CD14-positive monocyte (primary cell): ENCODE measurements at regions not wholly inside any gene's neighbourhood (a gene's known extent, or its start where the extent isn't known, plus 50 kb on each side); places are given as distances from the start of the nearest gene placed in this dataset.

ENCODE experiments used
- DNase-seq, 3 donors: peaks; one replicate each; pipeline ENCODE4 v3.0.0-alpha.2; 2011 to 2022
- H2AFZ ChIP-seq: 2 replicates; pipeline ENCODE4 v1.6.0; 2012; ENCODE audit warnings: mild to moderate bottlenecking, low read depth, low read length, inconsistent platforms; ENCODE audit not compliant: insufficient read depth, poor library complexity, severe bottlenecking
- H3K27ac ChIP-seq, 2 donors: 1 replicate in 1 of 2; 2 replicates in 1 of 2; pipeline ENCODE4 v1.5.1; 2012 to 2013; ENCODE audit warnings: low read length in 2 of 2, control low read depth in 1 of 2, inconsistent platforms in 1 of 2, low read depth in 1 of 2, mild to moderate bottlenecking in 1 of 2
- H3K27me3 ChIP-seq, 2 donors: one replicate each; pipeline versions ENCODE4 v1.6.0 to v1.6.1; 2011 to 2013; ENCODE audit warnings: low read length in 2 of 2; ENCODE audit not compliant: control insufficient read depth in 2 of 2, insufficient read depth in 2 of 2
- H3K36me3 ChIP-seq, 2 donors: replicated peaks in 1 of 2; 1 replicate in 1 of 2; 2 replicates in 1 of 2; pipeline versions ENCODE4 v1.5.1 to v1.6.1; 2012 to 2013; ENCODE audit warnings: low read length in 2 of 2, control low read depth in 1 of 2, inconsistent platforms in 1 of 2, mild to moderate bottlenecking in 1 of 2; ENCODE audit not compliant: insufficient read depth in 2 of 2, control insufficient read depth in 1 of 2
- H3K4me1 ChIP-seq, 2 donors: 1 replicate in 1 of 2; 2 replicates in 1 of 2; pipeline versions ENCODE4 v1.5.1 to v1.6.1; 2012 to 2013; ENCODE audit warnings: low read length in 2 of 2, control low read depth in 1 of 2, inconsistent platforms in 1 of 2, mild to moderate bottlenecking in 1 of 2, moderate library complexity in 1 of 2; ENCODE audit not compliant: insufficient read depth in 2 of 2, control insufficient read depth in 1 of 2
- H3K4me2 ChIP-seq: replicated peaks from 2 replicates; pipeline ENCODE3; 2012; ENCODE audit warnings: low read length, moderate library complexity, mild to moderate bottlenecking; ENCODE audit not compliant: poor library complexity, severe bottlenecking; ENCODE audit errors: extremely low read depth
- H3K4me3 ChIP-seq, 3 experiments: fragments of 200-600 bp in 1 of 3; sonication (generic) in 1 of 3; replicated peaks in 1 of 3; 1 replicate in 2 of 3; 2 replicates in 1 of 3; pipeline ENCODE4 v1.5.1; 2011 to 2013; ENCODE audit warnings: low read length in 3 of 3, mild to moderate bottlenecking in 3 of 3, control low read depth in 2 of 3, low read depth in 2 of 3, inconsistent platforms in 1 of 3, moderate library complexity in 1 of 3
- H3K79me2 ChIP-seq: 2 replicates; pipeline ENCODE4 v1.6.0; 2012; ENCODE audit warnings: mild to moderate bottlenecking, control low read depth, inconsistent platforms, low read length, moderate library complexity; ENCODE audit not compliant: insufficient read depth
- H3K9ac ChIP-seq: 2 replicates; pipeline ENCODE4 v1.6.0; 2017; ENCODE audit warnings: low read length, mild to moderate bottlenecking; ENCODE audit not compliant: insufficient read depth, poor library complexity, severe bottlenecking
- H3K9me3 ChIP-seq, 2 donors: replicated peaks in 1 of 2; 1 replicate in 1 of 2; 2 replicates in 1 of 2; pipeline versions ENCODE4 v1.5.1 to v1.6.1; 2012 to 2013; ENCODE audit warnings: low read length in 2 of 2, control low read depth in 1 of 2; ENCODE audit not compliant: control insufficient read depth in 1 of 2, insufficient read depth in 1 of 2
- H4K20me1 ChIP-seq: 2 replicates; pipeline ENCODE4 v1.6.0; 2012; ENCODE audit warnings: mild to moderate bottlenecking, low read length, control low read depth, moderate library complexity; ENCODE audit not compliant: insufficient read depth
- H3K27ac Mint-ChIP-seq, 7 donors: one replicate each; pipeline ENCODE4 v1.8.0; 2020; ENCODE audit warnings: mild to moderate bottlenecking in 7 of 7, mixed read lengths in 7 of 7, moderate library complexity in 6 of 7, inconsistent platforms in 2 of 7
- H3K27me3 Mint-ChIP-seq, 3 donors: one replicate each; pipeline ENCODE4 v1.8.0; 2021 to 2022; ENCODE audit warnings: low read depth in 3 of 3, mild to moderate bottlenecking in 3 of 3, mixed read lengths in 3 of 3, moderate library complexity in 3 of 3, inconsistent platforms in 1 of 3
- H3K36me3 Mint-ChIP-seq, 2 donors: one replicate each; pipeline ENCODE4 v1.8.0; 2020; ENCODE audit warnings: mixed read lengths in 2 of 2, inconsistent platforms in 1 of 2, mild to moderate bottlenecking in 1 of 2
- H3K4me1 Mint-ChIP-seq: one replicate; pipeline ENCODE4 v1.8.0; 2020; ENCODE audit warnings: mild to moderate bottlenecking, mixed read lengths
- H3K4me3 Mint-ChIP-seq, 2 donors: one replicate each; pipeline ENCODE4 v1.8.0; 2020; ENCODE audit warnings: mild to moderate bottlenecking in 2 of 2, mixed read lengths in 2 of 2, moderate library complexity in 1 of 2
- H3K9me3 Mint-ChIP-seq, 7 donors: one replicate each; pipeline ENCODE4 v1.8.0; 2020 to 2022; ENCODE audit warnings: mixed read lengths in 7 of 7, mild to moderate bottlenecking in 6 of 7, moderate library complexity in 6 of 7, inconsistent platforms in 2 of 7
- WGBS: methylation state at CpG from one replicate; pipeline ENCODE4 v1.1.5; 2013; ENCODE audit warnings: missing lambda C conversion rate; ENCODE audit not compliant: insufficient coverage; 5-methylcytosine and 5-hydroxymethylcytosine counted together
- intact Hi-C, 2 donors: fragments of 100-400 bp; cut with micrococcal nuclease; formaldehyde crosslinking; loops; one replicate each; pipeline versions ENCODE4 v1.15.0 to v1.15.1; 2023
- TF ChIP-seq, protein P1 (sequence below): fragments of 200-600 bp; IDR thresholded peaks from one replicate; pipeline ENCODE4 v1.8.0; 2022; ENCODE audit warnings: antibody characterized with exemption, mild to moderate bottlenecking

- TF ChIP-seq, protein P1, sequence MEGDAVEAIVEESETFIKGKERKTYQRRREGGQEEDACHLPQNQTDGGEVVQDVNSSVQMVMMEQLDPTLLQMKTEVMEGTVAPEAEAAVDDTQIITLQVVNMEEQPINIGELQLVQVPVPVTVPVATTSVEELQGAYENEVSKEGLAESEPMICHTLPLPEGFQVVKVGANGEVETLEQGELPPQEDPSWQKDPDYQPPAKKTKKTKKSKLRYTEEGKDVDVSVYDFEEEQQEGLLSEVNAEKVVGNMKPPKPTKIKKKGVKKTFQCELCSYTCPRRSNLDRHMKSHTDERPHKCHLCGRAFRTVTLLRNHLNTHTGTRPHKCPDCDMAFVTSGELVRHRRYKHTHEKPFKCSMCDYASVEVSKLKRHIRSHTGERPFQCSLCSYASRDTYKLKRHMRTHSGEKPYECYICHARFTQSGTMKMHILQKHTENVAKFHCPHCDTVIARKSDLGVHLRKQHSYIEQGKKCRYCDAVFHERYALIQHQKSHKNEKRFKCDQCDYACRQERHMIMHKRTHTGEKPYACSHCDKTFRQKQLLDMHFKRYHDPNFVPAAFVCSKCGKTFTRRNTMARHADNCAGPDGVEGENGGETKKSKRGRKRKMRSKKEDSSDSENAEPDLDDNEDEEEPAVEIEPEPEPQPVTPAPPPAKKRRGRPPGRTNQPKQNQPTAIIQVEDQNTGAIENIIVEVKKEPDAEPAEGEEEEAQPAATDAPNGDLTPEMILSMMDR: no peak
Measured at GRCh38 chr1:2881556-2881955, 80.1 kb upstream of the TTC34 start.

GRCh38 chr1:2882966-2883696, 81.6 kb upstream of the TTC34 start:
- Histone ChIP-seq H3K9me3 (no peaks in the 10 kb centered on the region), H3K9ac (no peak overlapping the region), H3K27ac (no peak overlapping the region), H3K4me2 (no peak overlapping the region), H3K36me3 (no peaks in the 10 kb centered on the region), H3K4me3 (no peak overlapping the region), H3K79me2 (no peaks in the 10 kb centered on the region), H4K20me1 (no peaks in the 10 kb centered on the region), H2AFZ (no peak overlapping the region), H3K4me1 (no peaks in the 10 kb centered on the region), H3K27me3 (peaks cover 0 to 3% of the 10 kb centered on the region in 2 donors)
- intact Hi-C loops: no loop called here
- no peak overlapping the region for H3K4me3 Mint-ChIP-seq
- H3K9me3 Mint-ChIP-seq: no peaks in the 10 kb centered on the region
- DNase-seq: no peak
- 81% methylated on average over 36 of the region's 40 CpGs for WGBS
- H3K27ac Mint-ChIP-seq: no peak overlapping the region
- TF ChIP-seq, protein P1: no peak
- H3K4me1 Mint-ChIP-seq: no peaks in the 10 kb centered on the region
- peaks cover 2 to 8% (median 2%) of the 10 kb centered on the region in 3 donors for H3K27me3 Mint-ChIP-seq
- no peaks in the 10 kb centered on the region for H3K36me3 Mint-ChIP-seq

More at GRCh38 chr1:2881556-2881955, 80.1 kb upstream of the TTC34 start:
- Mint-ChIP-seq H3K36me3 (no peaks in the 10 kb centered on the region), H3K4me1 (no peaks in the 10 kb centered on the region), H3K4me3 (no peak overlapping the region), H3K27me3 (peaks cover 0 to 2% (median 0%) of the 10 kb centered on the region in 3 donors), H3K9me3 (no peaks in the 10 kb centered on the region), H3K27ac (no peak overlapping the region)
- no peaks in the 10 kb centered on the region for H3K36me3 ChIP-seq
- no peak overlapping the region for H2AFZ ChIP-seq
- H3K79me2 ChIP-seq: no peaks in the 10 kb centered on the region
- no peak overlapping the region for H3K4me2 ChIP-seq
- H3K4me3 ChIP-seq: no peak overlapping the region
- no peak for DNase-seq
- no peak overlapping the region for H3K9ac ChIP-seq
- 85% methylated on average over 15 of the region's 15 CpGs for WGBS
- no peaks in the 10 kb centered on the region for H3K9me3 ChIP-seq
- intact Hi-C loops: no loop called here
- H3K27ac ChIP-seq: no peak overlapping the region
- H3K4me1 ChIP-seq: no peaks in the 10 kb centered on the region
- no peaks in the 10 kb centered on the region for H4K20me1 ChIP-seq
- no peaks in the 10 kb centered on the region for H3K27me3 ChIP-seq
